Activated B cell treated with CpG ODN at 0.5 μM for 24 hours (primary cell): ENCODE measurements at regions not wholly inside any gene's neighbourhood (a gene's known extent, or its start where the extent isn't known, plus 50 kb on each side); places are given as distances from the start of the nearest gene placed in this dataset.
"Not testable (repeated sequence)": the region's sequence is repeated elsewhere in the genome, so short reads cannot be mapped to it uniquely, and the experiment has no call there.

Source experiments
- ATAC-seq: fragments of 200-7000 bp; cut with Tn5 transposase; one replicate; pipeline ENCODE4 v1.10.0; 2021; ENCODE audit warnings: low read depth, mild to moderate bottlenecking, moderate library complexity
- CTCF ChIA-PET: fragments of 350-600 bp; sonication (Branson Sonifier 250); formaldehyde crosslinking; loops from one replicate; lab custom pipeline; 2021; ENCODE audit warnings: antibody characterized with exemption; lab: Charles Lee
- POLR2A ChIA-PET: fragments of 350-600 bp; sonication (Branson Sonifier 250); formaldehyde crosslinking; loops from one replicate; lab custom pipeline; 2021; ENCODE audit warnings: antibody characterized with exemption; lab: Charles Lee
- DNase-seq: peaks from one replicate; pipeline ENCODE4 v3.0.0; 2022
- H3K27ac Mint-ChIP-seq: one replicate; pipeline ENCODE4 v1.8.0; 2020; ENCODE audit warnings: mixed read lengths
- H3K27me3 Mint-ChIP-seq: one replicate; pipeline ENCODE4 v1.8.0; 2021; ENCODE audit warnings: mixed read lengths
- H3K36me3 Mint-ChIP-seq: one replicate; pipeline ENCODE4 v1.8.0; 2021; ENCODE audit warnings: low read depth, mixed read lengths
- H3K4me1 Mint-ChIP-seq: one replicate; pipeline ENCODE4 v1.8.0; 2021; ENCODE audit warnings: mixed read lengths
- H3K4me3 Mint-ChIP-seq: one replicate; pipeline ENCODE4 v1.8.0; 2020; ENCODE audit warnings: mild to moderate bottlenecking, mixed read lengths
- H3K9me3 Mint-ChIP-seq: one replicate; pipeline ENCODE4 v1.8.0; 2020; ENCODE audit warnings: mixed read lengths
- CTCF ChIP-seq: fragments of 200-600 bp; IDR thresholded peaks from one replicate; pipeline ENCODE4 v1.8.0; 2022; ENCODE audit warnings: antibody characterized with exemption, mild to moderate bottlenecking
- intact Hi-C: fragments of 100-400 bp; cut with micrococcal nuclease; formaldehyde crosslinking; loops from one replicate; pipeline ENCODE4 v1.15.1; 2024

DNA sequence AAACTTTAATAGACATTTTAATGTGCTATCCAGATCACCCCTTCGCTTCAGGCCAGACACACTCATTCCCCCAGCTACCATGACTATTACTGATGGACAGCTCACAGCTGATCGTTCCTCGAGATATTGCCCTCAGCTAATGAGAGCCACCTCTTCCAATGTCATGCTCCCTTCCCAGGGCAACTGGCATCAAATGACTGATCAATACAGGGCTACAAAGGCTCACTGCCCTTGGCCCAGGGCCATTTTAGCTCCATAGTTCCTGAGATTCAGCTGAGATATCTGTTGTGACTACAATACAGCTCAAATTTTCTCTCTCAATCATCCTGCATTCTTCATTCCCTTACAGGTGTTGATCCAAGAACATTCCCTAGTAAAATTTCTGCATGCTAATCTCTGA, 104.5 kb upstream of the PKN2 start:
- no peak for ATAC-seq
- ChIA-PET POLR2A (no interaction called here), CTCF (no interaction called here)
- peaks cover 19% of the 10 kb centered on the region for H3K27me3 Mint-ChIP-seq
- DNase-seq: no peak
- H3K36me3 Mint-ChIP-seq: no peaks in the 10 kb centered on the region
- intact Hi-C loops: no loop called here
- no peaks in the 10 kb centered on the region for H3K4me1 Mint-ChIP-seq
- TF ChIP-seq CTCF: no peak
- no peaks in the 10 kb centered on the region for H3K9me3 Mint-ChIP-seq
- H3K4me3 Mint-ChIP-seq: no peak overlapping the region
- H3K27ac Mint-ChIP-seq: no peak overlapping the region

- CTCF ChIA-PET: no interaction called here
- DNase-seq: no peak
- Mint-ChIP-seq H3K27ac (no peak overlapping the region), H3K27me3 (peaks cover 19% of the 10 kb centered on the region), H3K36me3 (no peaks in the 10 kb centered on the region), H3K9me3 (peaks cover 6% of the 10 kb centered on the region), H3K4me1 (no peaks in the 10 kb centered on the region), H3K4me3 (no peak overlapping the region)
- POLR2A ChIA-PET: no interaction called here
- no peak for TF ChIP-seq CTCF
- intact Hi-C loops: no loop called here
- ATAC-seq: no peak
These were observed 102.4 kb upstream of the PKN2 start for GRCh38 chr1:88581703-88582102.

DNA sequence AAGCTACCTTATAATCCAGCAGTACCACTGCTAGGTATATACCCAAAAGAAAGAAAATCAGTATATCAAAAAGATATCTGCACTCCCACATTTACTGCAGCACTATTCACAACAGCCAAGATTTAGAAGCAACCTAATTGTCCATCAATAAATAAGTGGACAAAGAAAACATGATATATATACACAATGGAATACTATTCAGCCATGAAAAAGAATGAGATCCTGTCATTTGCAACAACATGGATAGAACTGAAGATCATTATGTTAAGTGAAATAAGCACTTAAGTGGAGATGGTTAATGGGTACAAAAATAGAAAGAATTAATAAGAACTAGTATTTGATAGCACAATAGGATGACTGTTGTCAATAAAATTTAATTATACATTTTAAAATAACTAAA, 90.7 kb upstream of the PKN2 start:
- Mint-ChIP-seq H3K27me3 (peaks cover 11% of the 10 kb centered on the region), H3K27ac (no peak overlapping the region), H3K4me3 (no peak overlapping the region), H3K4me1 (no peaks in the 10 kb centered on the region), H3K36me3 (no peaks in the 10 kb centered on the region), H3K9me3 (peaks cover 18% of the 10 kb centered on the region)
- TF ChIP-seq CTCF: no peak
- intact Hi-C loops: no loop called here
- POLR2A ChIA-PET: no interaction called here
- ATAC-seq (no peak), DNase-seq (no peak)
- CTCF ChIA-PET: interaction anchor here (0.9 kb wide), 1 partner anchor 413 kb away, joined by 3 read pairs; no protein-coding TSS in a partner anchor

- intact Hi-C loops: loop anchor here (1.0 kb wide), 2 partner anchors 415 to 1464 kb away; no protein-coding TSS in a partner anchor
- DNase-seq: no peak
- peaks cover 16% of the 10 kb centered on the region for H3K9me3 Mint-ChIP-seq
- CTCF ChIA-PET: interaction anchor here (1.5 kb wide), 1 partner anchor 415 kb away, joined by 12 read pairs; no protein-coding TSS in a partner anchor
- no peak overlapping the region for H3K4me3 Mint-ChIP-seq
- H3K4me1 Mint-ChIP-seq: no peaks in the 10 kb centered on the region
- no peaks in the 10 kb centered on the region for H3K36me3 Mint-ChIP-seq
- no peak for TF ChIP-seq CTCF
- H3K27ac Mint-ChIP-seq: no peak overlapping the region
- ATAC-seq: no peak
- H3K27me3 Mint-ChIP-seq: peaks cover 8% of the 10 kb centered on the region
- POLR2A ChIA-PET: no interaction called here
These were observed 88.6 kb upstream of the PKN2 start for GRCh38 chr1:88595355-88596002.

DNA sequence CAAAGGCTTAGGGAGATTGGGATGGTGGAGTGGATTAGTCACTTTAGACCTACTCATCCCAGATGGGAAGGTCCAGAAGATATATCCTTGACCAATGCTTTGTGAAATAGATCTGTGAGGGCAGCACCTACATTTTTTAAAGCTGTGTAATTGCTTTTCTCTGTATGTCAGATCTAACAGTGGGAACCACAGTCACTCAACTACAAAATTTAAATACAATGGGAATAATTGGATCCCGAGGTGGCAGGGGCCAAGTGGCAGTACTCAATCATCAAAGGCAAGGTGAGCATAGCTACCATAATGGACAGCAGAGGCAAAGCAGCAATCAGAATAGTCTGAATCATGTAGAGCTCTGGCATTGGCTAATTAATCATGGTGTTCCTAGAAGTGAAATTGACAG, 86.1 kb upstream of the PKN2 start:
- H3K9me3 Mint-ChIP-seq: peaks cover 11% of the 10 kb centered on the region
- H3K36me3 Mint-ChIP-seq, H3K4me3 Mint-ChIP-seq, H3K27me3 Mint-ChIP-seq, H3K27ac Mint-ChIP-seq, intact Hi-C loops, POLR2A ChIA-PET, H3K4me1 Mint-ChIP-seq, ATAC-seq, DNase-seq: not testable (repeated sequence)
- CTCF ChIA-PET: interaction anchor here (1.8 kb wide), 1 partner anchor 417 kb away, joined by 5 read pairs; no protein-coding TSS in a partner anchor
